Peyer's patch (tissue), 4 donors: ENCODE measurements at regions not wholly inside any gene's neighbourhood (a gene's known extent, or its start where the extent isn't known, plus 50 kb on each side); places are given as distances from the start of the nearest gene placed in this dataset.

Experiments used
- DNase-seq, 3 donors: peaks; one replicate each; pipeline ENCODE4 v3.0.0-alpha.2; 2017 to 2019
- H3K27ac ChIP-seq, 4 donors: fragments of 200-600 bp; sonication (generic); one replicate each; pipeline ENCODE4 v1.5.1; 2016 to 2019
- H3K27me3 ChIP-seq, 2 donors: fragments of 200-600 bp; sonication (generic); one replicate each; pipeline ENCODE4 v1.5.1; 2019
- H3K36me3 ChIP-seq, 3 donors: fragments of 200-600 bp; sonication (generic); one replicate each; pipeline ENCODE4 v1.5.1; 2016 to 2019
- H3K4me1 ChIP-seq, 4 donors: fragments of 200-600 bp; sonication (generic); one replicate each; pipeline ENCODE4 v1.5.1; 2016 to 2019
- H3K4me3 ChIP-seq, 4 donors: fragments of 200-600 bp; sonication (generic); 1 replicate in 3 of 4; 2 replicates in 1 of 4; pipeline ENCODE4 v1.5.1; 2016 to 2019; ENCODE audit warnings: mild to moderate bottlenecking in 1 of 4
- H3K9me3 ChIP-seq, 4 donors: fragments of 200-600 bp; sonication (generic); one replicate each; pipeline ENCODE4 v1.5.1; 2016 to 2019; ENCODE audit warnings: mild to moderate bottlenecking in 1 of 4
- POLR2A ChIP-seq, 2 donors: fragments of 450-650 bp; IDR thresholded peaks; one replicate each; pipeline ENCODE4 v1.5.1; 2017; ENCODE audit warnings: antibody characterized with exemption in 2 of 2, mild to moderate bottlenecking in 2 of 2, moderate library complexity in 2 of 2
- TF ChIP-seq, protein P1 (sequence below), 6 experiments: fragments of 450-650 bp in 4 of 6; fragments of 200-600 bp in 2 of 6; sonication (generic) in 1 of 6; IDR thresholded peaks; one replicate each; pipeline ENCODE4 v1.5.1; 2017 to 2019; ENCODE audit warnings: antibody characterized with exemption in 6 of 6, mild to moderate bottlenecking in 3 of 6, moderate library complexity in 1 of 6

DNA sequence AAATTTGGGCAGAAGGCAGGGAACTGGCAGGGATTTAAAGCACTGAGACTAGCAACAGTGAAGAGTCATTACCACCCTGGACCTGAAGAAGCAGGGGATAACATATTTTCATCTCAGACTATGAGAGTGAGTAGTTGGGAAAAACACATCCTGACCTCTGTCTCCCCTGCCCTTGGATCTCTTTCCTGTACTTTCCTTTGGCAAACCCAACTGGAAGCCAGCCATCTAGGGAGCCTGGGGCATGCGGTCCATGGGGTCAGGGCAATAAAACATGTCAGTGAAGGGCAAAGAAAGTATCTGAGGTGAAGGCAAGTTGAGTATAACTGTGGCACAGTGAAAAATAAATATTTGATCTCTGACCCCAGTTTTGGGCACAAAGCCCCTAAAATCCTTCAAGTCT is 698.2 kb downstream of the DOK5 start:
- peaks cover 0 to 13% (median 0%) of the 10 kb centered on the region in 4 donors for H3K4me1 ChIP-seq
- H3K4me3 ChIP-seq, result no peak overlapping the region
- TF ChIP-seq, protein P1, sequence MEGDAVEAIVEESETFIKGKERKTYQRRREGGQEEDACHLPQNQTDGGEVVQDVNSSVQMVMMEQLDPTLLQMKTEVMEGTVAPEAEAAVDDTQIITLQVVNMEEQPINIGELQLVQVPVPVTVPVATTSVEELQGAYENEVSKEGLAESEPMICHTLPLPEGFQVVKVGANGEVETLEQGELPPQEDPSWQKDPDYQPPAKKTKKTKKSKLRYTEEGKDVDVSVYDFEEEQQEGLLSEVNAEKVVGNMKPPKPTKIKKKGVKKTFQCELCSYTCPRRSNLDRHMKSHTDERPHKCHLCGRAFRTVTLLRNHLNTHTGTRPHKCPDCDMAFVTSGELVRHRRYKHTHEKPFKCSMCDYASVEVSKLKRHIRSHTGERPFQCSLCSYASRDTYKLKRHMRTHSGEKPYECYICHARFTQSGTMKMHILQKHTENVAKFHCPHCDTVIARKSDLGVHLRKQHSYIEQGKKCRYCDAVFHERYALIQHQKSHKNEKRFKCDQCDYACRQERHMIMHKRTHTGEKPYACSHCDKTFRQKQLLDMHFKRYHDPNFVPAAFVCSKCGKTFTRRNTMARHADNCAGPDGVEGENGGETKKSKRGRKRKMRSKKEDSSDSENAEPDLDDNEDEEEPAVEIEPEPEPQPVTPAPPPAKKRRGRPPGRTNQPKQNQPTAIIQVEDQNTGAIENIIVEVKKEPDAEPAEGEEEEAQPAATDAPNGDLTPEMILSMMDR (IDR thresholded peaks at IDR 0.05), result no peak
- no peak for TF ChIP-seq POLR2A (IDR thresholded peaks at IDR 0.05)
- DNase-seq, result peak in 1 of 3 donors; percentile 55
- H3K27me3 ChIP-seq, result no peaks in the 10 kb centered on the region
- H3K27ac ChIP-seq, result no peak overlapping the region
- no peaks in the 10 kb centered on the region for H3K9me3 ChIP-seq
- H3K36me3 ChIP-seq, result no peaks in the 10 kb centered on the region

DNA sequence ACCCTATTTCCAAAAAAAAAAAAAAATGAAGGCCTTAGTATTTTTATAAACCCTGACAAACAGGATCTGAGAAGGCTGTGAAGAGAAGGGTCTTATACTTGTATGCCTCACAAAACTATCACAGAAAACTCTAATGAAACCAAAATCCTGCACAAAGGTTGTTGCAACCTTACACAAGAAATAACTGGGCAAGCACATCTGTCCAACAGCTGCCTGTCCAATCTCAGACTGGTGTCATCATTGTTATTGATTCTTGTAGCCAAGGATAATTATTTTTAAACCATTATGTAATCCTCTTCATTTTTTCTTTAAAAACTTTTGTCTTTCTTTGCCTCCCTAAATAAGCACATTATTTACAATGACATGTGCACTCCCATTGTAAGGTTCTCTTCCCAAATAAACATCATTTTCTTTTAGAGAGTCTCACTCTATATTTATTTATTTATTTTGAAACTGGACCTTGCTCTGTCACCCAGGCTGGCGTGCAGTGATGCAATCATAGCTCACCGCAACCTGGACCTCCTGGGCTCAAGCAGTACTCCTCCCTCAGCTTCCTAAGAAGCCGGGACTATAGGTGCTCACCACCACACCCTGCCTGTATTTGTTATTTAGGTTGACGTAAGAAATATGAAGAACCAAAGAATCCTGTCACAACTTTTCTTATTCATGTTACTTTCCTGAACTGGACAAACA is 697.1 kb downstream of the DOK5 start:
- Histone ChIP-seq H3K27me3 (no peaks in the 10 kb centered on the region), H3K9me3 (no peaks in the 10 kb centered on the region), H3K27ac (no peak overlapping the region), H3K36me3 (no peaks in the 10 kb centered on the region), H3K4me1 (peaks cover 0 to 13% (median 0%) of the 10 kb centered on the region in 4 donors), H3K4me3 (no peak overlapping the region)
- TF ChIP-seq POLR2A (IDR thresholded peaks at IDR 0.05), result no peak
- TF ChIP-seq, protein P1 (IDR thresholded peaks at IDR 0.05), result no peak
- peak in 1 of 3 donors; percentile 47 for DNase-seq

DNA sequence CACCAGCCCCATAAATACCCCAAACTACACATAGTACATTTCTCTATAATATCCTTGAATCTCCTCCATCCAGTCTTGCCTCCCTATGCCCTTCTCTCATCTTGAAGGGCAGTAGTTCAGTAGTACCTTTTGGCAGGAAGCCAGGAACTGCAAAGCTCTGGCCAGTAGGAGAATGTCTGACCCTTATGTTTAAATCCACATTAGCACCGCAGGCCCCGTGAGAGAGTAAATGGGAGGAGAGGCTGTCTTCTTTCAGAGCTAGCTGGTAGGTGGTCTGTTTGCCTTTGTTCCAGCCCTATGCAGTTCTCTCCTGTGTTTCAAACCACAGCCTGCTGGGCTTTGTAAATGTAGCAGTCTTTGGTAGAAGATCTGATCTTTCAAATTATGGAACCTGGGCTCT is 690.7 kb downstream of the DOK5 start:
- Histone ChIP-seq H3K4me1 (no peaks in the 10 kb centered on the region), H3K36me3 (no peaks in the 10 kb centered on the region), H3K27ac (no peak overlapping the region), H3K9me3 (no peaks in the 10 kb centered on the region), H3K4me3 (no peak overlapping the region), H3K27me3 (no peaks in the 10 kb centered on the region)
- TF ChIP-seq, protein P1 (IDR thresholded peaks at IDR 0.05), result no peak
- no peak for TF ChIP-seq POLR2A (IDR thresholded peaks at IDR 0.05)
- no peak for DNase-seq

DNA sequence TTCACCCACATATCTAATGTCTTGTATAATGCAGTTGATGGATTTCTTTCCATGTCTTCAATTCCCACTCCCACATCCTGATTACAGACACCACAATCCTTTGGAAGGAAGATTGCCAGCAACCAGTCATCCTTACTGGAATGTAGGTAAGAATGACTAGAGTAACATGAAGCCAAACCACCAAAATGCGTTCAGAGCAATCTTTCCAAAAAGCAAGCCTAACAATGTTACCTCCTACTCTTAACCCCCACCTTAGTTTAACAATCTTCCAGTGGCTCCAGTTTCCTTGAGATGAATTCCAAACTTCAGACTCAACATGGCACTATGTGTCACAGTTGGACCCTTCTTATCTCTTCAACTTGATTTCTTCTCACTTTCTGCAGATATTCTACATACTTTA is 685.6 kb downstream of the DOK5 start:
- DNase-seq, result no peak
- Histone ChIP-seq H3K27ac (no peak overlapping the region), H3K9me3 (no peaks in the 10 kb centered on the region), H3K27me3 (no peaks in the 10 kb centered on the region), H3K4me1 (no peaks in the 10 kb centered on the region), H3K4me3 (no peak overlapping the region), H3K36me3 (no peaks in the 10 kb centered on the region)
- TF ChIP-seq, protein P1 (IDR thresholded peaks at IDR 0.05), result no peak
- TF ChIP-seq POLR2A (IDR thresholded peaks at IDR 0.05), result no peak

DNA sequence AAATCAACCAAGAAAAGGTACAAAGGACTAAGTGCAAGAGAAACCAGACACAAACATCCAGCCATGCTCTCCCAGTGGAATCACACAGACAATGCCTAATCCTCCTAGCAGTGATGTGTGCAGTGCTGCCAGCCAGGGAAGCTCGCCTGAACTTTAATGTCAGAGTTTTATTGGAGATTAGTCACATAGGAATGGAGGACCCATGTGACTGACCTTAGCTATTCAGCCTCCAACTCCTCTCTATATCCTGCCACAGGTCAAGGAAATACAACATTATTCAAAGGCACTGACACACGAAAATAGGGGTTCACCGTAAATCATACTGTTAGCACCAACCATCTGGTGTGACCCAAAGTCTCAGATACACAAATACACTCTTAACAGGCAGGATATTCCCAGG is 684.6 kb downstream of the DOK5 start:
- no peaks in the 10 kb centered on the region for H3K36me3 ChIP-seq
- no peaks in the 10 kb centered on the region for H3K4me1 ChIP-seq
- no peak overlapping the region for H3K4me3 ChIP-seq
- DNase-seq, result peak in 2 of 3 donors; percentile 50 to 58
- no peaks in the 10 kb centered on the region for H3K27me3 ChIP-seq
- peak overlapping the region in 3 of 4 donors; percentile 19 to 63 (median 58) for H3K27ac ChIP-seq
- no peak for TF ChIP-seq POLR2A (IDR thresholded peaks at IDR 0.05)
- TF ChIP-seq, protein P1 (IDR thresholded peaks at IDR 0.05), result no peak
- no peaks in the 10 kb centered on the region for H3K9me3 ChIP-seq
